HK-2 (cell line): ENCODE measurements at regions not wholly inside any gene's neighbourhood (a gene's known extent, or its start where the extent isn't known, plus 50 kb on each side); places are given as distances from the start of the nearest gene placed in this dataset.

Source experiments
- DNase-seq: peaks from one replicate; pipeline ENCODE4 v3.0.0-alpha.2; 2018; ENCODE audit not compliant: unreplicated experiment

- DNase-seq, result no peak
Observed at GRCh38 chr1:195415584-195415983, 1192.7 kb downstream of the KCNT2 start.

DNA sequence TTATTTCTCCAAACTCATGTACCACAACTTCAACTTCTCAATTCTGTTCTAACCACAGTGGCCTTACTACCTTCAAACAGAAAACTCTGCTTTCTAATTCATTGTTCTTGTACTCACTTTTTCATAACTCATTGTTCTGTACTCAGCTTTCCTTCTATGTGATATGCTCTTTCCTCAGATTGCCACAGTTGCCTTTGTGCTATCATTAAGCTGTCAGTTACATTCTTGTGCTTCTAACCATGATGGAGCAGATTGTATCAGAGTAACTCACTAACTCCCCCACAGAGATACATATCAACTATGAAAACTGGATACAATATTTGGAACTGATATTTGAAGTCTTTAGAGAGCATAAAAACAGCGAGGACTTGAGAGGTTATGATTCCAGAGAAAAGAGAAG lies 1213.7 kb downstream of the KCNT2 start:
- no peak for DNase-seq

DNA sequence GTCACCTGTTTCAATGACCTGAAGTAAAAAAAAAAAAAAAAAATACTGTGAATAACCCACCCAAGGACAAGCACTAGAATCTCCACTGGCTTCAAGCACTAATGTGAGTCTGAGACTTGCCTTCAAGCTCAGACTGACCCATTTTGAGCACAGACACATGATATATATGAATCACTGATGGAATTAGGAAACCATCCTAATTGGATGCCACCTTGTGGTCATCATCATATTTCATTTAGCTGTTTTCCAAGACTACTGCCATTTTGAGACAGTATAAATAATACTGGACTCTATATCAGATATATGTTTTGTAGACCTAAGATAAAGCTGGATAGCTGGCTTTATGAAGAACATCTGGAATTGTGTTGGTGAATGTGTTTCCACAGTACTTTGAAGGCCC lies 1232.0 kb downstream of the KCNT2 start:
- DNase-seq, result no peak

DNA sequence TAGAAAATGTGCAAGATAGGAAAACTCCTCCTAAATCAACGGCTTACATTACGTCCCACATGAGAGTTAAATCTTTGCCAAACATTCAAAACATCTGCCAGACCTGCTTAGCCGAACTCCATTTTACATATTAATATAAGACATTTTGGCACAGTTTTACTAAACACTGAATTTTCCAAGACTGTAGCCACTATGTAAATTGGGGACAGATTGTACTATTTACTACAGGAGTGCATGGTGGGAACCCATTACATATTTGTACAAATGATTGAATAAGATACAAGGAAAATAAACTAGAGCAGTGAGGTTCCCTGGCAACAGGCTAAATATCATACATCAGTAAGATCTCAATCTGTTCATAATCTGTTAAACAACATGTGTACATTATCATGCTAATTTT lies 1234.4 kb downstream of the KCNT2 start:
- DNase-seq, result no peak

- no peak for DNase-seq
Observed at GRCh38 chr1:195345149-195345548, 1263.1 kb downstream of the KCNT2 start.

- DNase-seq, result no peak
Observed at GRCh38 chr1:195337646-195338045, 1270.6 kb downstream of the KCNT2 start.

- DNase-seq, result no peak
Observed at GRCh38 chr1:195336812-195337211, 1271.4 kb downstream of the KCNT2 start.

GRCh38 chr1:195335541-195335940 lies 1272.7 kb downstream of the KCNT2 start:
- DNase-seq, result no peak

- DNase-seq, result no peak
Observed at GRCh38 chr1:195332102-195332501, 1276.1 kb downstream of the KCNT2 start.

DNA sequence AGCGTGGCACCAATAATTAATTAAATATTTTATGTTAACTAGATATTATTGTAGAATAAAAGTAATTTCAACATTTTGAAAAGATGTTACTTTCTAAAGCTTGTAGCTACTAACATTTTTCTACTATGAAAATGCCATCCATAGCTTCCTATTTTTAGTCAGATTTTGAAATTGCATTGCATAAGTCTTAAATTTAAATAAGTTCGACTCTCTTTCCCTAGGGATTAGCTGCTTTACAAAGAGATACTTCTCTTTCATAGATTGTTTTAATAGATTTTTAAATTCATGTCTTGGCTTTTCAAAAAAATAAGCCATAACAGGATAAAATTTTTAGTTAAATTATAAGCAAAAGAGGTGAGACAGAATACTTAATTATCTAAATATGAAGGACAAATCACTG lies 1279.6 kb downstream of the KCNT2 start:
- no peak for DNase-seq

DNA sequence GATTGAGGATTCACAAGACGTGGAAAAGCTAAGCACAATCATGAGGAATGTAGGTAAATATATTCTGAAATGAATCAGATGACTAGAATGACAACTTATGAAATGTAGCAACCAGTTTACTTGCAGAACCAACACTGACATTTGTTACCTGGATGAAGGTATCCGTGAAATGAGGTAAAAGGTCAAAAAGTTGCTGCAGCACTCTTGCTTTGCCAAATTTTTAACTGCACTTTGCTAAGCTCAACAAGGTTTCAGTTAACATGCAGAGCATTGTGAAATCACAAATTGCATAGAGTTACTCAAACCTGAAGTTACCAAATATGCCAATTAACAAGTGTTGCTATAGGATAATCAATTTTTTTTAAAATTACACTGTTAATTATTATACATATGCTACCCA lies 1280.1 kb downstream of the KCNT2 start:
- DNase-seq, result no peak

- DNase-seq, result no peak
Observed at GRCh38 chr1:195327361-195327760, 1280.9 kb downstream of the KCNT2 start.

DNA sequence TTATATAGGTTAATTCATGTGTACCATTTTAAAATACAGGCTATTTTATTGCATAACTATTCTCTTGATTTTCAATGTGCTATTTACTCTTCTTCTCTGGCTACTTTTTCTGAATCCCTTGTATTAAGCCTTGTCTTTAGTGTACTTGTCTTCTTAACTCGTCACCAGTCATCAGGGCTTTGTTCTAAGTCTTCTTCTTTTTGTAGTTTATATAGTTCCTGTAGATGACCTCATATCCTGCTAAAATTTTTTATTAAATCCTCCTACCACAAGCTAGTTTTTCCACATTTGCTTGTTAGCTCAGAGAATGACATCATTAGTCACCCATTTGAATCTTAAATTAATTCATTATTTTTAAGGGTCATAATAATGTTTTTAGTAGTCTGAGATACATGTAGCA lies 1281.9 kb downstream of the KCNT2 start:
- no peak for DNase-seq

- no peak for DNase-seq
Observed at GRCh38 chr1:195325181-195325580, 1283.1 kb downstream of the KCNT2 start.

DNA sequence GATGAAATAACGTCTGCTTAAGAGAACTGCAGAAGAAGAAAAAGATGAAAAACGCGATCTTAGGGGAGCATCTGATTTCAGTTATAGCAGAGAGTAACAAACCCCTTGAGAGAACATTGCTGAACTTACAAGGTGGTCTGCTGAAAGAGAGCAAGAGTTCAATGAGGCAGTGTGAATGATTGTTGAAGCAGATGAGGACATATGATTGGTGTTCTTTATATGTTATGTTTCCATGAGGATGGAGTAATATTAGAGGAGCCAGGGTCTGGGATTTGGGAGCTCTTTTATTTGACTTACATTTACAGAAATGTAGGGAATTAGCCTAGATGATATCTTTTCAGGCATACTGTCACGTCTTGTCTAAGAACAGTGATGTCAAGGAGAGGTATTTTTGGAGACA lies 1302.0 kb downstream of the KCNT2 start:
- no peak for DNase-seq

DNA sequence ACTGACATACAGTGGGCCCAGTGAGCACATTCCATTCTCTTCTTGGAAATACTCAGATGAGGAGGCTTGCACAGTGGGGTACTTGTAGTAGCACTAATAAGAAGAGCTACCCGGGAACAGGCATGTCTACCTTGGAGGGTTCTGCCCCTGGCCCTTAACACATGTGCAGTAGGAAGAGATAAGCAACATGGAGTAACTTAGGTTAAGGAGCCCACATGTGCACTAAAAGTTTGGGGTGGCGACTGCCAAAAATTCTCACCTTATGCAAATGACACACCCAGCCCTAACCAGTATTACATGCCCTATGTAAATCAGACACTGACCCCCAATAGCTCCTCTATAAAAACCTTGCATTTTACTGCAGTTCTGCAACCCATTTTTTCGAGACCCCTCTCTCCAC lies 1313.3 kb downstream of the KCNT2 start:
- DNase-seq, result no peak

GRCh38 chr1:195278644-195279043 lies 1329.6 kb downstream of the KCNT2 start:
- DNase-seq, result no peak

- DNase-seq, result no peak
Observed at GRCh38 chr1:195275710-195276109, 1332.5 kb downstream of the KCNT2 start.

- DNase-seq, result no peak
Observed at GRCh38 chr1:195251900-195252299, 1356.3 kb downstream of the KCNT2 start.

DNA sequence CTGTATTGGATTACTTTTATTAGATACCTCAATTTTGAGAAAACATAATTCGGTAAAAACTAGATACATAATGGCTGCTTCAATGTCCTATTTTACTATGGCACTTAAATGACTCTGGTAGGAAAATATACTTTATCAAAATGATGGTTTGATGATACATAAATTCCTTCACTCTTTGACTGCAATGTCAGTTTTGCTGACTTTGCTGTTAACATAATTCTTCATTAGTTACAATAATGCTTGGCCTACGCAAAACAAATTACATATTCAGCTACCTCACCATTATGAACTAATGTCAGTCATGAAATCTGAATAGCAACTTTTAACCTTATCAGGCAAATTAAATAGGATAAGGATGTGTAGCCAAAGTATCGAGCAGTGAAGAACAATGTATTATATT lies 1364.7 kb downstream of the KCNT2 start:
- no peak for DNase-seq

- no peak for DNase-seq
Observed at GRCh38 chr1:195241066-195241465, 1367.2 kb downstream of the KCNT2 start.

DNA sequence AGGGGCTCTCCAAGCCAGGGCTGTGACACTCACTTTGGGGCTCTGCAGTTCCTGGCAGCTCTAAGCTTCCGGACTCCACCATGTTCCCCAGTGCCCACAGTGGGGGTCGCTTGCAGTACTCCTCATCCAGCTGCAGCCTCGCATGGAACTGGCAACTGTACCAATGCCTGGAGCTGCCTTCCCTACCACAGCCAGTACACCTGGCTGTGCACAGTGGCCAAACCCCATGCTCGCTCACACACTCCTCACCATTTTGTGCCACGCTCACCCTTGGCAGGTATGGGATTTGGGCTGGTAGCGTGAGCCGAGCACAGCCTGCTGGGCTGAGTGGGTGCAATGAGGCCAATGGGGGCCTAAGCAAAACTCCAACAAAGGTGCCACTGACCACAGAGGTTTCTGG lies 1369.9 kb downstream of the KCNT2 start:
- no peak for DNase-seq

DNA sequence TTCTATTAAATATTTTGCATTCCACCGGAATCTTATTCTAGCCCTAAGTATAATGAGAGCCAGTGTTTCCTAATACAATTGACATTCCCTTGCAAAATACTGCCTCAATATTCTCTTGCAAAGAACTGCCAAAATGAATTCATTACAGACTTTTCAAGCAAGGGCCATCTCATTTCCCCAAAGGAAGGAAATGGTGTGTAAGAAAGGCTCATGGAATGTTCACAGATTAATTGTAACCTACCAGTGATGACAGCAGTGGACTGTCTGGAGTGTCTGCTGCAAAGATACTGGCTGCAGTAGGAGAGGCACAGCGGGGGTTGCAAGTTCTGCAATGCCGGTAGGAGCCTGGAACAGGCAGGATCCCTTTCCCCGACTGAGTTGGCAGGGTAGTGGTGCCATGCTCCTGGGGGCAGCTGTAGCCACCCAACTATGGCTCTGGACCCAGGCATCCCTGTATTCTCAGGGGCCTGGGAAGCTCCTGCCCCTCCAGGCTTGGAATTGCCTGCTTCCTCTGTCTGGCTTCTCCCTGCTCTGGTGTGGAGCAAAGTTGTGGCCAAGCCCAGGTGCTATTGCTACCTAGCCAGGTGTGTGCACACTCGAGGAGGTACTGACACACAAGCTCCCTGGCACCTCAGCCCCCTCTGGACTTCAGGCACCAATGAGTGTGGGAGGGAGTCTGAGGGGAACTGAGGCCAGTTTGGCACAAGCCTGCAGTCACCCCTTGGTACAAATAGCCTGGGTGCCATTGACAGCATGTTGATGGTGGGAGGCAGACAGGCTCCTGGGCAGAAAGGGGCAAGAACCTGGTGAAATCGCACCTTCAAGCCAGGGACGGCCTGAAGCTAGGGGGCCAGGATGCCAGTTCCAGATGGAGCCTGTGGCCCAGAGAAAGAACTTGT lies 1371.0 kb downstream of the KCNT2 start:
- no peak for DNase-seq
